Endodermal cell (in vitro differentiated cells): ENCODE measurements at regions not wholly inside any gene's neighbourhood (a gene's known extent, or its start where the extent isn't known, plus 50 kb on each side); places are given as distances from the start of the nearest gene placed in this dataset.

Experiments used
- DNase-seq: peaks from one replicate; pipeline ENCODE4 v3.0.0-alpha.2; 2017
- H3K27ac ChIP-seq: 2 replicates; pipeline ENCODE4 v1.5.1; 2013; ENCODE audit warnings: mild to moderate bottlenecking, low read depth, low read length, moderate library complexity
- H3K27me3 ChIP-seq: 2 replicates; pipeline ENCODE4 v1.6.1; 2013; ENCODE audit warnings: mild to moderate bottlenecking, low read length, moderate library complexity; ENCODE audit not compliant: insufficient read depth, control insufficient read depth, poor library complexity, severe bottlenecking
- H3K36me3 ChIP-seq: 2 replicates; pipeline ENCODE4 v1.7.0; 2013; ENCODE audit warnings: mild to moderate bottlenecking, low read length, moderate library complexity; ENCODE audit not compliant: control insufficient read depth, insufficient read depth
- H3K4me1 ChIP-seq: one replicate; pipeline ENCODE4 v1.7.0; 2013; ENCODE audit warnings: low read length; ENCODE audit not compliant: control insufficient read depth, insufficient read depth
- H3K4me3 ChIP-seq: 2 replicates; pipeline ENCODE4 v1.5.1; 2013; ENCODE audit warnings: mild to moderate bottlenecking, low read length, moderate library complexity
- H3K9ac ChIP-seq: 2 replicates; pipeline ENCODE4 v1.6.1; 2013; ENCODE audit warnings: mild to moderate bottlenecking, low read length, moderate library complexity; ENCODE audit not compliant: poor library complexity, severe bottlenecking; ENCODE audit errors: extremely low read depth
- H3K9me3 ChIP-seq: 2 replicates; pipeline ENCODE4 v1.6.1; 2013; ENCODE audit warnings: mild to moderate bottlenecking, low read length, moderate library complexity; ENCODE audit not compliant: control insufficient read depth
- H3K27ac Mint-ChIP-seq: 2 replicates; pipeline ENCODE4 v1.8.0; 2020; ENCODE audit warnings: mixed read lengths
- H3K27me3 Mint-ChIP-seq: 2 replicates; pipeline ENCODE4 v1.8.0; 2021; ENCODE audit warnings: mild to moderate bottlenecking, mixed read lengths; ENCODE audit not compliant: insufficient read depth
- H3K36me3 Mint-ChIP-seq: 2 replicates; pipeline ENCODE4 v1.8.0; 2020; ENCODE audit warnings: low read depth, mixed read lengths
- H3K4me1 Mint-ChIP-seq: 2 replicates; pipeline ENCODE4 v1.8.0; 2020; ENCODE audit warnings: mixed read lengths
- H3K4me3 Mint-ChIP-seq: 2 replicates; pipeline ENCODE4 v1.8.0; 2020; ENCODE audit warnings: mild to moderate bottlenecking, moderate library complexity, mixed read lengths
- H3K9me3 Mint-ChIP-seq: 2 replicates; pipeline ENCODE4 v1.8.0; 2020; ENCODE audit warnings: mild to moderate bottlenecking, mixed read lengths
- WGBS, 2 experiments: methylation state at CpG; one replicate each; pipeline versions ENCODE4 v1.1.5 to v1.1.7; 2013; ENCODE audit warnings: missing lambda C conversion rate in 2 of 2, mixed read lengths in 1 of 2; ENCODE audit not compliant: insufficient coverage in 1 of 2, insufficient read length in 1 of 2; 5-methylcytosine and 5-hydroxymethylcytosine counted together
- TF ChIP-seq, protein P1 (sequence below): fragments of 200-600 bp; sonication (generic); conservative IDR thresholded peaks from 2 replicates; pipeline ENCODE4 v1.5.0; 2021; ENCODE audit warnings: antibody characterized with exemption, mild to moderate bottlenecking

DNA sequence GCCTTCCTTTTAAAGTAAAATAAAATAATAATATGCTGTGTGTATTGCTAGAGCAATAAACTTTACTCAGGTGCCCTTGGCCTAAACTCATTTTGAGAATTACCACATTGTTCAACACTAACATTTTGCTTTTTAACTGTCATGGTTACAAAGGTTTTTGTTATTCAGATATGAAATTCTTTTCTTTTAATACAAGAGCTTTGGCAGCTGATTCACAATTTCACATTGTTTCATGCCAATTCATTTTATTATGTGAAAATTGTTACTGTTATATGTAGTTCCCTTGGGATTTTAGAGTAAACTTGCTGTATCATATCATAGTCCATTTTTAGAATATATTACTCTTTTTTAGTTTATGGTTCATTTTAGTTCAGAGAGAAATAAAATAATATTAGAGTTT, 65.8 kb upstream of the ZNF804A start:
- H3K27ac ChIP-seq, result no peak overlapping the region
- DNase-seq, result no peak
- Mint-ChIP-seq H3K4me3 (no peak overlapping the region), H3K36me3 (peaks cover 2% of the 10 kb centered on the region), H3K27ac (no peak overlapping the region), H3K4me1 (no peaks in the 10 kb centered on the region), H3K27me3 (no peaks in the 10 kb centered on the region), H3K9me3 (peaks cover 26% of the 10 kb centered on the region)
- H3K9ac ChIP-seq, result no peak overlapping the region
- H3K27me3 ChIP-seq, result no peaks in the 10 kb centered on the region
- H3K36me3 ChIP-seq, result no peaks in the 10 kb centered on the region
- peaks cover 11% of the 10 kb centered on the region for H3K9me3 ChIP-seq
- TF ChIP-seq, protein P1, sequence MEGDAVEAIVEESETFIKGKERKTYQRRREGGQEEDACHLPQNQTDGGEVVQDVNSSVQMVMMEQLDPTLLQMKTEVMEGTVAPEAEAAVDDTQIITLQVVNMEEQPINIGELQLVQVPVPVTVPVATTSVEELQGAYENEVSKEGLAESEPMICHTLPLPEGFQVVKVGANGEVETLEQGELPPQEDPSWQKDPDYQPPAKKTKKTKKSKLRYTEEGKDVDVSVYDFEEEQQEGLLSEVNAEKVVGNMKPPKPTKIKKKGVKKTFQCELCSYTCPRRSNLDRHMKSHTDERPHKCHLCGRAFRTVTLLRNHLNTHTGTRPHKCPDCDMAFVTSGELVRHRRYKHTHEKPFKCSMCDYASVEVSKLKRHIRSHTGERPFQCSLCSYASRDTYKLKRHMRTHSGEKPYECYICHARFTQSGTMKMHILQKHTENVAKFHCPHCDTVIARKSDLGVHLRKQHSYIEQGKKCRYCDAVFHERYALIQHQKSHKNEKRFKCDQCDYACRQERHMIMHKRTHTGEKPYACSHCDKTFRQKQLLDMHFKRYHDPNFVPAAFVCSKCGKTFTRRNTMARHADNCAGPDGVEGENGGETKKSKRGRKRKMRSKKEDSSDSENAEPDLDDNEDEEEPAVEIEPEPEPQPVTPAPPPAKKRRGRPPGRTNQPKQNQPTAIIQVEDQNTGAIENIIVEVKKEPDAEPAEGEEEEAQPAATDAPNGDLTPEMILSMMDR, result no peak
- no peak overlapping the region for H3K4me3 ChIP-seq
- no peaks in the 10 kb centered on the region for H3K4me1 ChIP-seq

DNA sequence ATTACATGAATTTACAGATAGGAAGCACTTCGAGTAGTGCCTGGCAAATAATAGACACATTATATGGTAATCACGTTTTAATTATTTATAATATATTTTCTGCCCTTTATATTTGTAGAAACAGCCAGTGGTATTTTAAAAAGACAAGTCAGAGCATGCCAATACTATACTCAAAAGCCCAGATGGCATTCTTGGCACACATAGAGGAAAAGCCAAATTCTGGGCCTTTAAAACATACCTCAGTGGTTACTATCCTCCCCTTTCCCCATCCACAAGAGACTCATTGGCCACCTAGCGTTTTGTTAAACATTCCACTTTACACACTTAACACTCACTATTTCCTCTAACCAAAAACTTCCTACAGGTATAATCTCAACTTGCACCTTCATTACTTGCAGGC, 63.3 kb upstream of the ZNF804A start:
- Mint-ChIP-seq H3K27ac (no peak overlapping the region), H3K27me3 (no peaks in the 10 kb centered on the region), H3K9me3 (peaks cover 3% of the 10 kb centered on the region), H3K4me3 (no peak overlapping the region), H3K4me1 (no peaks in the 10 kb centered on the region), H3K36me3 (no peaks in the 10 kb centered on the region)
- Histone ChIP-seq H3K27me3 (no peaks in the 10 kb centered on the region), H3K9me3 (no peaks in the 10 kb centered on the region), H3K36me3 (no peaks in the 10 kb centered on the region), H3K4me1 (no peaks in the 10 kb centered on the region), H3K27ac (no peak overlapping the region), H3K9ac (no peak overlapping the region), H3K4me3 (no peak overlapping the region)
- 86 to 100% methylated on average over 1 of the region's 3 CpGs for WGBS, 2 experiments
- DNase-seq, result no peak
- TF ChIP-seq, protein P1, result no peak

DNA sequence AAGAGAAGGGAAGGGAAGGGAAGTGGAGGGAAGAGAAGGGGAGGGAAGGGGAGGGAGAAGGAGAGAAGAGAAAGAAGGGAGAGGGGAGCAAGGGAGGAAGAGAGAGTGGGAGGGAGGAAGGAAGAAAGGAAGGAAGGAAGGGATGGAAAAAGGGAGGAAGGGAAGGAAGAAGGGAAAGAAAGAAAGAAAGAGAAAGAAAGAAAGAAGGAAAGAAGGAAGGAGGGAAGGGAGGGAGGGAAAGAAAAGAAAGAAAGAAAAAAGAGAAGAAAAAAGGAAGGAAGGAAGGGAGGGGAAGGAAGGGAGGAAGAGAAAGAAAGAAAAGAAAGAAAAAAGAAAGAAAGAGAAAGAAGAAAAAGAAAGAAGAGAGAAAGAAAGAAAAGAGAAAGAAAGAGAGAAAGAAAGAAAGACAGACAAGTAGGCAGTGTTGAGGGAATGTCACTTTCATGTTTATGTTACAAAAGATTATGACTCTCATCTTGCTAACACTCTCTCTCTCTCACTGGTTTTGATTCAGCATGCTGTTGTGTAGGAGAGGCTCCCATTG, 58.0 kb upstream of the ZNF804A start:
- H3K27ac ChIP-seq, result no peak overlapping the region
- DNase-seq, result no peak
- H3K9ac ChIP-seq, result no peak overlapping the region
- H3K4me1 ChIP-seq, result no peaks in the 10 kb centered on the region
- Mint-ChIP-seq H3K4me3 (no peak overlapping the region), H3K27me3 (no peaks in the 10 kb centered on the region), H3K27ac (no peak overlapping the region), H3K9me3 (no peaks in the 10 kb centered on the region), H3K4me1 (no peaks in the 10 kb centered on the region), H3K36me3 (no peaks in the 10 kb centered on the region)
- H3K4me3 ChIP-seq, result no peak overlapping the region
- no peaks in the 10 kb centered on the region for H3K27me3 ChIP-seq
- no peaks in the 10 kb centered on the region for H3K9me3 ChIP-seq
- TF ChIP-seq, protein P1, result no peak
- no peaks in the 10 kb centered on the region for H3K36me3 ChIP-seq
